HK-2 (cell line): ENCODE measurements at regions not wholly inside any gene's neighbourhood (a gene's known extent, or its start where the extent isn't known, plus 50 kb on each side); places are given as distances from the start of the nearest gene placed in this dataset.
"Not testable (repeated sequence)": the region's sequence is repeated elsewhere in the genome, so short reads cannot be mapped to it uniquely, and the experiment has no call there.

Source experiments
- DNase-seq: peaks from one replicate; pipeline ENCODE4 v3.0.0-alpha.2; 2018; ENCODE audit not compliant: unreplicated experiment

DNA sequence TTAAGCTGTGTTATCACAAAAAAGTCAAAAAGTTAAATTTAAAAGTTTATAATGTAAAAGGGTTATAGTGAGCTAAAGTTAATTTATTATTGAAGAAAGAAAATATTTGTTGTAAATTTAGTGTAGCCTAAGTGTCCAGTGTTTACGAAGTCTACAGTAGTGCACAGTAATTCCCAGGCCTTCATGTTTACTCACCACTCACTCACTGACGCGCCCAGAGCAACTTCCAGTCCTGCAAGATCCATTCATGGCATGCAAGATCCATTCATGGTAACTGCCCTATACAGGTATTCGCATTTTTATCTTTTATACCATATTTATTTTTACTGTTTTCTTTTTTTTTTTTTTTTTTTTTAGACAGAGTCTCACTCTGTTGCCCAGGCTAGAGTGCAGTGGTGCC is 69.5 kb downstream of the TPRA1 start:
- DNase-seq = no peak

- DNase-seq = no peak
Observed at GRCh38 chr3:127518456-127519081, 72.0 kb downstream of the TPRA1 start.

DNA sequence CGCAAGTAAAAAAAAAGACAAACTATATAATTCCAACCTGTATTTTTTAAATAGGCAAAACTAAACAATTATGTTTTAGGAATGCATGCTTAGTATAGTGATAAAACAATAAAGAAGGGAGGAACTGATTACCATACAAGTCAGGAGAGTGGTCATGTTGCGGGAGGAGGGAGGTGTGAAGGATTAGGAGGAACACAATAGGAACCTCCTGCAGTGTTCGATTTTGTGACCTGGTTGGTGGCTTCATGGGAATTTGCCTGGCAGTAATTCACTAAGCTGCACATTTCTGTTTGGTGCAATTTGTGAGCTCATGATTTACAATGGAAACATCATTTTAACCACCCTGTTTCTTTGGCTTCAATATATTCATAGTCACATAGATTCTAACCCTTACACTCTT is 78.3 kb downstream of the TPRA1 start:
- DNase-seq = no peak

- DNase-seq = no peak
Observed at GRCh38 chr3:127501177-127501576, 89.4 kb downstream of the TPRA1 start.

- DNase-seq = no peak
Observed at GRCh38 chr3:127497676-127498075, 92.9 kb downstream of the TPRA1 start.

GRCh38 chr3:127497166-127497565 is 93.4 kb downstream of the TPRA1 start:
- no peak for DNase-seq

- DNase-seq = no peak
Observed at GRCh38 chr3:127495821-127496655, 94.5 kb downstream of the TPRA1 start.

- DNase-seq = no peak
Observed at GRCh38 chr3:127493924-127494646, 96.4 kb downstream of the TPRA1 start.

GRCh38 chr3:127492426-127492825 is 98.1 kb downstream of the TPRA1 start:
- no peak for DNase-seq

GRCh38 chr3:127491909-127492308 is 98.6 kb downstream of the TPRA1 start:
- DNase-seq = no peak

- DNase-seq = no peak
Observed at GRCh38 chr3:127491323-127491722, 99.2 kb downstream of the TPRA1 start.

GRCh38 chr3:127491024-127491305 is 99.6 kb downstream of the TPRA1 start:
- not testable (repeated sequence) for DNase-seq

DNA sequence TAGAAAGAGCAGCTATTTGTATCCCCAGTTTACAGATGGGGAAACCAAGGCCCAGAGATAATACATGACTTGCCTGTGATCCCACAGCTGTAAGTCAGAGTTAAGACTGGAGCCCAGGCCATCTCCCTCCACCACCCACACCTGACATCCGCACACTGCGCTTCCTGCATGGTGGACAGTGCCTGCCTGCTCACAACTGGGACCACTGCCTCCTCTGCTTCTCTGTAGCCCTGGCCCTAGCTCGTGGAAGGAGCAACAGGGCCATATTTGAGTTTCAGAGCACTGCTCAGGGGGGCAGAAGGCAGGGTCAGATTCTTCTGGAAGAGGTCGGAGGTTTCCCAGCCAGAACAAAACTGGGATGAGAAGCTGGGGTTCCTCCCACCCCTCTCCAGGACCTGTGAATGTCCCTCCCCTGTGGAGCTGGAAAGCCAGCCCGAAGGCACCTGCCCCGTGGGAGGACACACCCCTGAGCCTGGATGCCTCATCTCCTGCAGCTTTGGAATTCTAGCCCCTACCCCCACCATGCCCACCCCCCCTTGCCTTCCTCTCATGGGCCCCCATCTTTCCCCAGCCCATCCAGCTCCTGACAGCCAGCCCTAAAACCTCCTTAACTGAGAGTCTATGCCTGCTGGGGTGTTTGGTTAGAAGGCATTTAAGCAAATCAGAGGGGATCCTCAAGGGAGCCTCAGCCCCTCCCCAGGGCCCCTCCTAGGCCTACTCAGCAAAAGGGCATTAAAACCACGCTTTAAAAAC is 100.1 kb downstream of the TPRA1 start:
- no peak for DNase-seq

DNA sequence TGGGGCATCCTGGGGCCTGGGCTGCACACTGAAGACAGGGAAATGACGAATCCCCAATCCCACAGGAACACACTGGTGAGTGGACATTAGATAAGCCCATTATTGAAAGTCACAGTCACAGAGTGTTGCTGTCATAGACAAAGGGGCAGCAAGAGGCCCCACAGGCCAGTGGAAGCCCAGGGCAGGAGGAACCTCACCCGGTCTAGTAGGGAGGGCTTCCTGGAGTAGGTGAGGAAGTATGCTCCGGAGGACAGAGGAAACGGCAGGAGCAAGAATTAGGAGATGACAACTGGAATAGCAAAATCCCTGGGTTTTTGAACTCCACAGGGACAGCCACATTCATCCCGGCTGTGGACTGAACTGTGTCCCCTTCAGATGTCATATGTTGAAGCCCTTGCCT is 101.2 kb downstream of the TPRA1 start:
- DNase-seq = no peak

GRCh38 chr3:127488740-127489139 is 101.8 kb downstream of the TPRA1 start:
- no peak for DNase-seq

GRCh38 chr3:127488141-127488672 is 102.3 kb downstream of the TPRA1 start:
- no peak for DNase-seq

DNA sequence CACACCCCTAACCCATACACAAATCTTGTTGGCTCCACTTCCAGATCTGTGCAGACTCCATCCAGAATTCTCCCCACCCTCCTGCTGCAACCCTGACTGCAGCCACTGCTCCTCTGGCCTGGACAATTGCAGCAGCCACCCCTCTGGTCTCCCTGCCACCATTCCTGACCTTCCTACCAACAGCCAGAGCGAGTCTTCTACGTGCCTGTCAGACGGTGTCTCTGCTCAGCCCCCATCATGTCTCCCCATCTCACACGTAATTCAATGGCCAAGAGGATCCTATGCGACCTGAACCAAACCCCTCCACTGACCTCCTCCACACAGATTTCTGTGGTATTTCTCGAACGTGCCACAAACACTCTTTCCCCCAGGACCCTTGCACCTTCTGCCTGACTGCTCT is 103.3 kb downstream of the TPRA1 start:
- DNase-seq = no peak

GRCh38 chr3:127486321-127486944 is 104.1 kb downstream of the TPRA1 start:
- DNase-seq = no peak

GRCh38 chr3:127485396-127486170 is 105.0 kb downstream of the TPRA1 start:
- no peak for DNase-seq

GRCh38 chr3:127484601-127485388 is 105.7 kb downstream of the TPRA1 start:
- no peak for DNase-seq
